GM12874 (cell line): ENCODE measurements at regions not wholly inside any gene's neighbourhood (a gene's known extent, or its start where the extent isn't known, plus 50 kb on each side); places are given as distances from the start of the nearest gene placed in this dataset.

Experiments
- TF ChIP-seq, protein P1 (sequence below): IDR thresholded peaks from 2 replicates; pipeline ENCODE4 v1.5.1; 2011; ENCODE audit warnings: low read depth, mild to moderate bottlenecking, control low read depth, low read length, moderate library complexity; ENCODE audit not compliant: insufficient read depth

DNA sequence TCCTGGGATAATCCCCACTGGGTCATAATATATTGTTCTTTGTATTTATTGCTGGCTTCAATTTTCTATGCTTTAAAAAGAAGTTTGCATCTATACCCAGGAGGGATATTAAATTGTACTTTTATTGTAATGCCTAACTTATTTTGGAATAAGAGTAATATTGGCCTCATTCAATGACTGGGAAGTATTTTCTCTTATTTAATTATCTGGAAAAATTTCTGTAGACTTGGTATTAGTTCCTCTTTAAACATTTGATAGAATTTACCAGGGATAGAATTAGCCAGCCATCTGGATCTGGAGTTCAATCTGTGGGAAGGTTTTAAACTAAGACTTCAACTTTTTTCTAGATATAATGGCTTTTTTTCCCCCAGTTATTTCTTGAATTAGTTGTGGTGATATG lies 115.2 kb upstream of the ZNF32 start:
- TF ChIP-seq, protein P1, sequence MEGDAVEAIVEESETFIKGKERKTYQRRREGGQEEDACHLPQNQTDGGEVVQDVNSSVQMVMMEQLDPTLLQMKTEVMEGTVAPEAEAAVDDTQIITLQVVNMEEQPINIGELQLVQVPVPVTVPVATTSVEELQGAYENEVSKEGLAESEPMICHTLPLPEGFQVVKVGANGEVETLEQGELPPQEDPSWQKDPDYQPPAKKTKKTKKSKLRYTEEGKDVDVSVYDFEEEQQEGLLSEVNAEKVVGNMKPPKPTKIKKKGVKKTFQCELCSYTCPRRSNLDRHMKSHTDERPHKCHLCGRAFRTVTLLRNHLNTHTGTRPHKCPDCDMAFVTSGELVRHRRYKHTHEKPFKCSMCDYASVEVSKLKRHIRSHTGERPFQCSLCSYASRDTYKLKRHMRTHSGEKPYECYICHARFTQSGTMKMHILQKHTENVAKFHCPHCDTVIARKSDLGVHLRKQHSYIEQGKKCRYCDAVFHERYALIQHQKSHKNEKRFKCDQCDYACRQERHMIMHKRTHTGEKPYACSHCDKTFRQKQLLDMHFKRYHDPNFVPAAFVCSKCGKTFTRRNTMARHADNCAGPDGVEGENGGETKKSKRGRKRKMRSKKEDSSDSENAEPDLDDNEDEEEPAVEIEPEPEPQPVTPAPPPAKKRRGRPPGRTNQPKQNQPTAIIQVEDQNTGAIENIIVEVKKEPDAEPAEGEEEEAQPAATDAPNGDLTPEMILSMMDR = no peak

DNA sequence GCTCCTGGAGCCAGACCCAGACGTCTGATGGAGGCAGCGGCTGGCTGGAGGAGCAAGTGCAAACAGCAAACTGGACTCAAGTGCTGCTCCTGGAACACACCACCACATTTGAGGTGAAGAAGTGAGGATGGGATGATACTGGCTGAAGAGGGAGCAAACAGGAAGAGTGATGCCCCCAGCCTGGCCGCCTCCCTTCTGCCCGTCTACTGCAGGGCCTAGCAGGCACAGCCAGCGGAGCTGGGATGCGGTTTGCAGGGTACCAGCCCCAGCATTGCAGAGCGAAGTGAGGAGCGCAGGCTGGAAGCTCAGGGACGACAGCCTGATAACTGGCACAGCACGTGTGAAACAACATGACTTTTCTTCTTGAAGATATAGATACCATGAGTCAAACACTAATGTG lies 111.8 kb upstream of the ZNF32 start:
- TF ChIP-seq, protein P1 = no peak

DNA sequence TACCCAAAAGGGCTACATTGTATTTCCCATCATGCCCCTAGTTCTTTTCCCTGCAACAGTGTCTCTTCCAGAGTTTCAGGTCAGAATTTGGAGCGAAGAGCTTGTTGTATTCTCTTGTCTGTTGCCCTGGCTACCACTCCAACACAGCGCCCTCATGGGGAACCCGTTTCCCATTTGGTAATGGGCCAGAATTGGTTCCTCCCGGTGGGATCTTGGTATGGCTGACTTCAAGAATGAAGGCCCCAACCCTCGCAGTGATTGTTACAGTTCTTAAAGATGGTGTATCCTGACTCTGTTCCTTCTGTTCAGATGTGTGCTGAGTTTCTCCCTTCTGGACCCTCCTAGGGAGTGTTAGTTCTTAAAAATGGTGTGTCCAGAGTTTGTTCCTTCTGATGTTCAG lies 110.5 kb upstream of the ZNF32 start:
- TF ChIP-seq, protein P1 = no peak

DNA sequence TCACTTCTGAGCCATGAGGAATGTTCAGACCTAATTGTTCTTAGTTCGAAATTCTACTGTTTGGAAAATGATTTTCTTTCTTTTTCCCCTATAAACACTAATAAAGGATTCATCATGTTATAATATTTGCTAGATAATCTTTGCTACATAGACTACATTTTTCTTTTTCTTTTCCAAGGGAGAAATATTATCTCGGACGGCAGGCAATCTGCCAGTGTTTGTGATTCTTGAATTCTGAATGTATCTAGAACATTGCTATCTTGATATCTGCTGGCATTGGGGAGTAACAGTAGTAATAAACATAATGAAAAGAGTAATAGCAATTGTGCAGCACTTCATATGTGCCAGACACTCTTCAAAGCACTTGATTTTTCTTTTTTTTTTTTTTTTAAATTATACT lies 107.7 kb upstream of the ZNF32 start:
- TF ChIP-seq, protein P1 = no peak

- TF ChIP-seq, protein P1 = no peak
These were observed 106.0 kb upstream of the ZNF32 start for GRCh38 chr10:43754569-43755260.

GRCh38 chr10:43753397-43754061 lies 104.8 kb upstream of the ZNF32 start:
- TF ChIP-seq, protein P1 = no peak

- TF ChIP-seq, protein P1 = no peak
These were observed 104.0 kb upstream of the ZNF32 start for GRCh38 chr10:43752682-43753081.
